Neural progenitor cell (in vitro differentiated cells): ENCODE measurements at regions not wholly inside any gene's neighbourhood (a gene's known extent, or its start where the extent isn't known, plus 50 kb on each side); places are given as distances from the start of the nearest gene placed in this dataset.

Source experiments
- DNase-seq: peaks from one replicate; pipeline ENCODE4 v3.0.0-alpha.2; 2016; ENCODE audit warnings: low spot score
- H2AFZ ChIP-seq: fragments of 200-600 bp; sonication (generic); replicated peaks from 2 replicates; pipeline ENCODE4 v1.6.1; 2016; ENCODE audit warnings: antibody characterized with exemption
- H3F3A ChIP-seq: fragments of 200-600 bp; sonication (generic); 2 replicates; pipeline ENCODE4 v1.6.1; 2016; ENCODE audit warnings: antibody characterized with exemption, low read depth
- H3K27ac ChIP-seq: fragments of 200-600 bp; sonication (generic); 2 replicates; pipeline ENCODE4 v1.5.1; 2016; ENCODE audit warnings: mild to moderate bottlenecking
- H3K27me3 ChIP-seq: fragments of 200-600 bp; sonication (generic); 2 replicates; pipeline ENCODE4 v1.6.1; 2016; ENCODE audit warnings: mild to moderate bottlenecking, moderate library complexity
- H3K36me3 ChIP-seq: fragments of 200-600 bp; sonication (generic); 2 replicates; pipeline ENCODE4 v1.5.1; 2016
- H3K4me1 ChIP-seq: fragments of 200-600 bp; sonication (generic); 2 replicates; pipeline ENCODE4 v1.6.1; 2016; ENCODE audit warnings: mixed run types
- H3K4me2 ChIP-seq: fragments of 200-600 bp; sonication (generic); 2 replicates; pipeline ENCODE4 v1.6.1; 2016
- H3K4me3 ChIP-seq: fragments of 200-600 bp; sonication (generic); 2 replicates; pipeline ENCODE4 v1.5.1; 2016
- H3K79me2 ChIP-seq: fragments of 200-600 bp; sonication (generic); 2 replicates; pipeline ENCODE4 v1.6.1; 2016; ENCODE audit warnings: low read depth
- H3K9ac ChIP-seq: fragments of 200-600 bp; sonication (generic); 2 replicates; pipeline ENCODE4 v1.6.1; 2016
- H3K9me3 ChIP-seq: fragments of 200-600 bp; sonication (generic); 2 replicates; pipeline ENCODE4 v1.5.1; 2016; ENCODE audit warnings: low read depth
- H4K20me1 ChIP-seq: fragments of 200-600 bp; sonication (generic); 2 replicates; pipeline ENCODE4 v1.6.1; 2016; ENCODE audit warnings: low read depth
- H3K27ac Mint-ChIP-seq: 3 replicates; pipeline ENCODE4 v1.8.0; 2021; ENCODE audit warnings: mixed read lengths
- H3K27me3 Mint-ChIP-seq: 2 replicates; pipeline ENCODE4 v1.8.0; 2022; ENCODE audit warnings: low read depth, mild to moderate bottlenecking, inconsistent platforms, moderate library complexity, mixed read lengths; ENCODE audit not compliant: insufficient read depth
- H3K36me3 Mint-ChIP-seq: 3 replicates; pipeline ENCODE4 v1.8.0; 2021; ENCODE audit warnings: mixed read lengths
- H3K4me1 Mint-ChIP-seq: 3 replicates; pipeline ENCODE4 v1.8.0; 2021; ENCODE audit warnings: mixed read lengths
- H3K4me3 Mint-ChIP-seq: 3 replicates; pipeline ENCODE4 v1.8.0; 2021; ENCODE audit warnings: mild to moderate bottlenecking, moderate library complexity, mixed read lengths
- H3K9me3 Mint-ChIP-seq: 3 replicates; pipeline ENCODE4 v1.8.0; 2020; ENCODE audit warnings: mixed read lengths
- CTCF ChIP-seq: fragments of 200-600 bp; sonication (generic); IDR thresholded peaks from 2 replicates; pipeline ENCODE4 v1.5.1; 2017; ENCODE audit warnings: antibody characterized with exemption, mild to moderate bottlenecking
- EZH2 ChIP-seq: fragments of 200-600 bp; sonication (generic); IDR thresholded peaks from 2 replicates; pipeline ENCODE4 v1.6.1; 2017; ENCODE audit warnings: antibody characterized with exemption, mild to moderate bottlenecking, moderate library complexity
- EZH2phosphoT487 ChIP-seq: fragments of 200-600 bp; sonication (generic); IDR thresholded peaks from 2 replicates; pipeline ENCODE4 v1.6.1; 2017; ENCODE audit warnings: antibody characterized with exemption

DNA sequence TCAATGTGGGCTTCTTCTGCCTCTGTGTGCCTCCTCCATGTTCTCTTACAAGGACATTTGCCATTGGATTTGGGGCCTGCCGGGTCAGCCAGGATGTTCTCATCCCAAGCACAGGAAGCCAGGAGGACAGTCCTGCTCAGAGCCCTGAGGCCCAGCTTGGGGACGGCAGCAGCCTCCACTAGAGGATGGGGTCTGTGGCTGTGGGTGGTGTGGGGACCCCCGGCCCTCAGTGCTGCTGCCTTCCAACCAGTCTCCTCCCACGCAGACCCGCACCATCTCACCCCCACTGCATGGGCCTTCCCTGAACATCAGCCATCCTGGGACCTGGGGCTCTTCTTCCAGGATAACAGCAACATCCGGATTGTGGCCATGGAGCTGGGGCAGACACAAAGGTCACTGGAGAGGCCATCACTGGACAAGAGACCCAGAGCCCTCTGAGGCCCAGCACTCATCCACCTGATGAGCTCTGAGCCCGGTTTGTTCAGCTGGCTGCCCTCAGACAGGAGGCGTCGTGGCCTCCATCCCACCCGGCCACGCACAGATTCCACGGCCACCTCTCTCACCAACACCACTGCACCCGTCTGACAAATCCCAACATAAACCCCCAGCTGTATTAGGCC is 56.5 kb upstream of the C14orf180 start:
- Histone ChIP-seq H3K9ac (no peak overlapping the region), H4K20me1 (no peaks in the 10 kb centered on the region), H3K4me3 (no peak overlapping the region), H2AFZ (no peak overlapping the region), H3F3A (peaks cover 6% of the 10 kb centered on the region), H3K4me1 (no peaks in the 10 kb centered on the region), H3K27ac (no peak overlapping the region), H3K4me2 (no peak overlapping the region), H3K27me3 (no peaks in the 10 kb centered on the region), H3K36me3 (no peaks in the 10 kb centered on the region), H3K9me3 (no peaks in the 10 kb centered on the region), H3K79me2 (no peaks in the 10 kb centered on the region)
- Mint-ChIP-seq H3K9me3 (peaks cover 29% of the 10 kb centered on the region), H3K4me1 (no peaks in the 10 kb centered on the region), H3K27ac (no peak overlapping the region), H3K27me3 (peaks cover 10% of the 10 kb centered on the region), H3K4me3 (no peak overlapping the region), H3K36me3 (no peaks in the 10 kb centered on the region)
- TF ChIP-seq EZH2 (no peak), EZH2phosphoT487 (no peak), CTCF (no peak)
- DNase-seq = no peak

DNA sequence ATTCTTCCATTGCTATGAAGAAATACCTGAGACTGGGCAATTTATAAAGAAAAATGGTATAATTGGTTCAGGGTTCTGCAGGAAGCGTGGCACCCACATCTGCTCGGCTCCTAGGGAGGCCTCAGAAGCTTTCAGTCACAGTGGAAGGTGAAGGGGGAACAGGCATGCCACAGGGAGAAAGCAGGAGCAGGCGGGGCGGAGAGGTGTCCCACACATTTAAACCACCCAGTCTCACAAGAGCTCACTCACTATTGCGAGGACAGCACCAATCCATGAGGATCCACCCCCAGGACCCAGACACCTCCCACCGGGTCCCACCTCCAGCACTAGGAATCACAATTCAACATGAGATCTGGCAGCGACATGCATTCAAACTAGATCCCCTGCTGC is 56.0 kb upstream of the C14orf180 start:
- Histone ChIP-seq H3K9me3 (no peaks in the 10 kb centered on the region), H3F3A (peaks cover 6% of the 10 kb centered on the region), H3K4me3 (no peak overlapping the region), H3K79me2 (no peaks in the 10 kb centered on the region), H3K4me2 (no peak overlapping the region), H4K20me1 (no peaks in the 10 kb centered on the region), H3K27ac (no peak overlapping the region), H2AFZ (no peak overlapping the region), H3K36me3 (no peaks in the 10 kb centered on the region), H3K27me3 (no peaks in the 10 kb centered on the region), H3K9ac (no peak overlapping the region), H3K4me1 (no peaks in the 10 kb centered on the region)
- Mint-ChIP-seq H3K9me3 (peaks cover 32% of the 10 kb centered on the region), H3K27ac (no peak overlapping the region), H3K4me1 (no peaks in the 10 kb centered on the region), H3K4me3 (no peak overlapping the region), H3K36me3 (no peaks in the 10 kb centered on the region), H3K27me3 (peaks cover 10% of the 10 kb centered on the region)
- TF ChIP-seq EZH2phosphoT487 (no peak), EZH2 (no peak), CTCF (no peak)
- no peak for DNase-seq

DNA sequence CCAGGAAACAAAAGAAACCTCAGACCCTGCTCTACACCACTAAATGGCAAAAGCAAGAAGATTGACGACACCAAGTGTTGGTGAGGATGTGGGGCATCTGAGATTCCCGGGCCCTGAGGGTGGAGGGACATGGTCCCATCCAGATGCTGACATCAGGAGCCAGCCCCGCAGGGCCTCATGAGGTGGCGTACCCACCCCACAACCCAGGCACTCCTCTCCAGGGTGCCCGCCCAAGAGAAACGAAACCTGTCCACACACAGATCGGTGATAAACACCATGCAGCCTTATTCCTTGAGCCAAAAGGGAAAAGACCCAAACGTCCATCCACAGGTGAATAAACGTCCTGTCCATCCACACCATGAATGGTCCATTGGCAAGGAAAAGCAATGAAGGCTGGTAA is 54.8 kb upstream of the C14orf180 start:
- Histone ChIP-seq H3K4me1 (no peaks in the 10 kb centered on the region), H3K9ac (no peak overlapping the region), H4K20me1 (no peaks in the 10 kb centered on the region), H3K36me3 (no peaks in the 10 kb centered on the region), H3K4me3 (no peak overlapping the region), H3K79me2 (no peaks in the 10 kb centered on the region), H3K9me3 (no peaks in the 10 kb centered on the region), H3K4me2 (no peak overlapping the region), H3F3A (peaks cover 6% of the 10 kb centered on the region), H3K27me3 (no peaks in the 10 kb centered on the region), H3K27ac (no peak overlapping the region), H2AFZ (no peak overlapping the region)
- DNase-seq = no peak
- Mint-ChIP-seq H3K4me1 (no peaks in the 10 kb centered on the region), H3K27ac (no peak overlapping the region), H3K4me3 (no peak overlapping the region), H3K9me3 (peaks cover 32% of the 10 kb centered on the region), H3K27me3 (peaks cover 5% of the 10 kb centered on the region), H3K36me3 (no peaks in the 10 kb centered on the region)
- no peak for TF ChIP-seq EZH2
- no peak for TF ChIP-seq CTCF
